ENCODE measurements at regions not wholly inside any gene's neighbourhood (a gene's known extent, or its start where the extent isn't known, plus 50 kb on each side); places are given as distances from the start of the nearest gene placed in this dataset.

DNA sequence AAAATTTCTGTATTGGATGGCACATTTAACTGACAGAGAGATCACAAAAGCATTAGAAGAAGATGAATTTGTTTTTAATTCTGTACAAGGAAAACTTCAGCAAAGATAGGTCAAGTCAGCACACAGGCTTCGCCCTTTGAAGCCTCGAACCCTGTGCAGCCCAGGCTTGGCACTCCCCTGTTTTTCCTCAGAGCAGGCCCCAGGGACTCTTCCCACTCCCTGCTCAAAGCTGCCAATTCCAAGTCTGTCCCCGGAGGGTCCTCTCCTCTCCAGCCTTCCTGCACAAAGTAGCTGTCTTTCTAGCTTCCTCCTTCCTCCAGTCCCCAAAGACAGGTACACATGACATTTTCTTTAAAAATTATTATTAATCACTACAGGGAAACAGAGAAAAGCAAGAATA is 466.3 kb downstream of the PPARGC1A start:
- H3K56ac ChIP-seq (ENCODE audit: insufficient read length, low read depth, low read length): no peak overlapping the region
- no peak overlapping the region for H3K23ac ChIP-seq (ENCODE audit: insufficient read length, low read depth, low read length)
- no peaks in the 10 kb centered on the region for H3K79me2 ChIP-seq (ENCODE audit: insufficient read depth, low read length)
- H2AK5ac ChIP-seq (ENCODE audit: insufficient read length, low read length): no peak overlapping the region
- H3K4me1 ChIP-seq (ENCODE audit: insufficient read depth, low read length): peaks cover 7% of the 10 kb centered on the region; the same call in 1 of the 2 replicates
- no peaks in the 10 kb centered on the region; the same call in 1 of the 2 replicates for H3K27me3 Mint-ChIP-seq (ENCODE audit: low read depth)
- H2BK12ac ChIP-seq (ENCODE audit: insufficient read length, low read depth, low read length): peak overlapping the region; percentile 93
- H2BK120ac ChIP-seq (ENCODE audit: low read depth, low read length, poor library complexity, severe bottlenecking): no peak overlapping the region
- no peak overlapping the region for H2AFZ ChIP-seq (ENCODE audit: low read length)
- peaks cover 6 to 12% of the 10 kb centered on the region in 2 experiments; a peak in 3 of 5 replicates for H3K9me3 Mint-ChIP-seq
- no peak overlapping the region for H2BK15ac ChIP-seq (ENCODE audit: low read depth, low read length)
- no peak for TF ChIP-seq CTCF (conservative IDR thresholded peaks at IDR 0.05)
- H3K9me3 ChIP-seq (ENCODE audit: control insufficient read depth, low read depth, low read length): no peaks in the 10 kb centered on the region
- no peak overlapping the region for H4K8ac ChIP-seq (replicated peaks; ENCODE audit: insufficient read length, low read depth, low read length)
- H3K14ac ChIP-seq (ENCODE audit: insufficient read depth, low read length): no peak overlapping the region
- H3K18ac ChIP-seq (ENCODE audit: insufficient read length, low read depth, low read length): no peak overlapping the region
- peaks cover 26 to 27% of the 10 kb centered on the region in 2 experiments for H3K4me1 Mint-ChIP-seq
- H2BK5ac ChIP-seq (ENCODE audit: insufficient read length, low read length): no peak overlapping the region
- H3K36me3 Mint-ChIP-seq (ENCODE audit: insufficient read depth in 1 of 3, low read depth in 3 of 3): peaks cover 8 to 24% (median 8%) of the 10 kb centered on the region in 3 experiments; a peak in 6 of 7 replicates
- no peak overlapping the region for H3K4me3 Mint-ChIP-seq
- no peaks in the 10 kb centered on the region for H3K27me3 ChIP-seq (ENCODE audit: insufficient read depth, low read length)
- H3K79me1 ChIP-seq (ENCODE audit: insufficient read depth, low read depth, low read length, poor library complexity, severe bottlenecking): no peaks in the 10 kb centered on the region
- WGBS (ENCODE audit: extremely low coverage, insufficient read length, low lambda C conversion rate): no CpG with 5 or more reads among the region's 3 CpGs
- DNase-seq: no peak
- no peak overlapping the region for H4K91ac ChIP-seq (ENCODE audit: insufficient read length, low read depth, low read length)
- H3K4me2 ChIP-seq (ENCODE audit: insufficient read depth, insufficient read length, low read length): no peak overlapping the region
- H3K27ac ChIP-seq (ENCODE audit: insufficient read length, low read depth, low read length): peak overlapping the region; percentile 47
- no peak overlapping the region for H2BK20ac ChIP-seq (ENCODE audit: low read depth, low read length, poor library complexity, severe bottlenecking)
- H3K9ac ChIP-seq (ENCODE audit: extremely low read depth, insufficient read length, low read length): no peak overlapping the region
- H4K5ac ChIP-seq (ENCODE audit: insufficient read length, low read depth, low read length): no peak overlapping the region
- no peaks in the 10 kb centered on the region for H4K20me1 ChIP-seq (ENCODE audit: control insufficient read depth, insufficient read depth, insufficient read length)
- no peak overlapping the region for H3T11ph ChIP-seq (ENCODE audit: low read length)
- H3K23me2 ChIP-seq (ENCODE audit: insufficient read length, low read depth, low read length, poor library complexity, severe bottlenecking): no peaks in the 10 kb centered on the region
- H3K27ac Mint-ChIP-seq: peak overlapping the region; percentile 86 to 95 (median 89)
- H3K4ac ChIP-seq (ENCODE audit: low read depth, low read length): no peak overlapping the region
